ENCODE measurements at regions not wholly inside any gene's neighbourhood (a gene's known extent, or its start where the extent isn't known, plus 50 kb on each side); places are given as distances from the start of the nearest gene placed in this dataset.

DNA sequence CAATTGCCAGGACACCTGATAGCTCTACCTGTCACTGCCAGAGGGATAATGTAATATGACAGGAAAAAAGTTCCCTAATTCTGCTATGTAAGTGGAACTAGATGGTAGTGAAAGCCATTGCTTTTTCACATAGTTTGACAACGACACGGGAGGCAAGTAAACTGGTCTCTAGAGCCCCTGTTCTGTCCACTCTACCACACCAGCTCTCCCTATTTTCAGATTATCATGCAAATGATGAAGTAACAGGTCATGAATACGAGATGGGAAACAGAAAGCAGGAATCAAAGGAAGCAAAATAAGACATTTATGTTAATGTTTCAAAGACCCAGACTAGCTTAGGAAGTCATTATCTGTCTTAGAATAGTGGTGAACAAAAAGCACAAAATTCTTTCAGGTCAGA lies 56.2 kb downstream of the TAF11L14 start:
- TF ChIP-seq EZH2 (IDR thresholded peaks at IDR 0.05; ENCODE audit: low read length, missing control alignments), result no peak
- TF ChIP-seq, protein P1, sequence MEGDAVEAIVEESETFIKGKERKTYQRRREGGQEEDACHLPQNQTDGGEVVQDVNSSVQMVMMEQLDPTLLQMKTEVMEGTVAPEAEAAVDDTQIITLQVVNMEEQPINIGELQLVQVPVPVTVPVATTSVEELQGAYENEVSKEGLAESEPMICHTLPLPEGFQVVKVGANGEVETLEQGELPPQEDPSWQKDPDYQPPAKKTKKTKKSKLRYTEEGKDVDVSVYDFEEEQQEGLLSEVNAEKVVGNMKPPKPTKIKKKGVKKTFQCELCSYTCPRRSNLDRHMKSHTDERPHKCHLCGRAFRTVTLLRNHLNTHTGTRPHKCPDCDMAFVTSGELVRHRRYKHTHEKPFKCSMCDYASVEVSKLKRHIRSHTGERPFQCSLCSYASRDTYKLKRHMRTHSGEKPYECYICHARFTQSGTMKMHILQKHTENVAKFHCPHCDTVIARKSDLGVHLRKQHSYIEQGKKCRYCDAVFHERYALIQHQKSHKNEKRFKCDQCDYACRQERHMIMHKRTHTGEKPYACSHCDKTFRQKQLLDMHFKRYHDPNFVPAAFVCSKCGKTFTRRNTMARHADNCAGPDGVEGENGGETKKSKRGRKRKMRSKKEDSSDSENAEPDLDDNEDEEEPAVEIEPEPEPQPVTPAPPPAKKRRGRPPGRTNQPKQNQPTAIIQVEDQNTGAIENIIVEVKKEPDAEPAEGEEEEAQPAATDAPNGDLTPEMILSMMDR (conservative IDR thresholded peaks at IDR 0.05 in 1 of 2, IDR thresholded peaks at IDR 0.05 in 1 of 2; ENCODE audit: low read depth in 1 of 2, low read length in 2 of 2), result no peak
- Histone ChIP-seq H3K79me2 (ENCODE audit: control insufficient read depth, insufficient read depth, low read length) (no peaks in the 10 kb centered on the region), H3K9ac (ENCODE audit: insufficient read depth, low read length) (no peak overlapping the region), H2AFZ (ENCODE audit: low read length) (no peak overlapping the region), H3K4me1 (ENCODE audit: control insufficient read depth, extremely low read depth, insufficient read depth, low read length) (no peaks in the 10 kb centered on the region), H3K27ac (ENCODE audit: insufficient read depth, low read length) (no peak overlapping the region), H3K4me2 (ENCODE audit: extremely low read depth, insufficient read depth, low read length) (no peak overlapping the region), H3K9me3 (ENCODE audit: control insufficient read depth, insufficient read depth, low read depth, low read length) (no peaks in the 10 kb centered on the region), H3K4me3 (replicated peaks in 1 of 4; ENCODE audit: control extremely low read depth in 1 of 4, insufficient read depth in 1 of 4, low read depth in 3 of 4, low read length in 4 of 4) (no peak overlapping the region), H3K27me3 (ENCODE audit: control insufficient read depth, insufficient read depth, low read length) (no peaks in the 10 kb centered on the region), H4K20me1 (ENCODE audit: control insufficient read depth, extremely low read depth, insufficient read depth, low read length) (no peaks in the 10 kb centered on the region), H3K36me3 (ENCODE audit: control insufficient read depth, insufficient read depth, low read length) (no peaks in the 10 kb centered on the region)
- no peak for DNase-seq (ENCODE audit: low read depth in 2 of 2)

DNA sequence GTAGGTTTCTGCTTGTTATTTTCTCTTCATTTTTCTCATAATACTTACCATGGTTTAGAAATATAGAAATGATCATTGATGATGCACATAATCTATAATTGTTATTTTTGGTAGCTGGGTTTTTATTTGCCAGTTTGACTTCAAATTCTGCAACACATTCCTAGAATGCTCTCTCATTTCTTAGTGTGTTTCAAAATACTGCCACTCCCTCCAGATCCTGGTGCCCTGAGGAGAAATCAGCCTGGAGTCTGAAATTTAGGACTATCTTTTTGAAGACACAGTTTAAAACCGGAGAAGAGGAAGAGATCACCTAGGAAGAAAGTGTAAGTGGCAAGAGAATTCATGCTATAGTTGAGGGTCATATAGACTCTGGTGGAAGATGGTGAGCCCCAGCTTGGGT lies 57.5 kb downstream of the TAF11L14 start:
- no peaks in the 10 kb centered on the region for H3K9me3 ChIP-seq (ENCODE audit: control insufficient read depth, insufficient read depth, low read depth, low read length)
- no peaks in the 10 kb centered on the region for H4K20me1 ChIP-seq (ENCODE audit: control insufficient read depth, extremely low read depth, insufficient read depth, low read length)
- H3K9ac ChIP-seq (ENCODE audit: insufficient read depth, low read length), result no peak overlapping the region
- no peaks in the 10 kb centered on the region for H3K27me3 ChIP-seq (ENCODE audit: control insufficient read depth, insufficient read depth, low read length)
- no peak overlapping the region for H3K27ac ChIP-seq (ENCODE audit: insufficient read depth, low read length)
- no peak for TF ChIP-seq EZH2 (IDR thresholded peaks at IDR 0.05; ENCODE audit: low read length, missing control alignments)
- TF ChIP-seq, protein P1 (conservative IDR thresholded peaks at IDR 0.05 in 1 of 2, IDR thresholded peaks at IDR 0.05 in 1 of 2; ENCODE audit: low read depth in 1 of 2, low read length in 2 of 2), result no peak
- H3K4me1 ChIP-seq (ENCODE audit: control insufficient read depth, extremely low read depth, insufficient read depth, low read length), result no peaks in the 10 kb centered on the region
- H3K4me2 ChIP-seq (ENCODE audit: extremely low read depth, insufficient read depth, low read length), result no peak overlapping the region
- H3K36me3 ChIP-seq (ENCODE audit: control insufficient read depth, insufficient read depth, low read length), result no peaks in the 10 kb centered on the region
- no peaks in the 10 kb centered on the region for H3K79me2 ChIP-seq (ENCODE audit: control insufficient read depth, insufficient read depth, low read length)
- no peak overlapping the region for H3K4me3 ChIP-seq (replicated peaks in 1 of 4; ENCODE audit: control extremely low read depth in 1 of 4, insufficient read depth in 1 of 4, low read depth in 3 of 4, low read length in 4 of 4)
- DNase-seq (ENCODE audit: low read depth in 2 of 2), result no peak
- H2AFZ ChIP-seq (ENCODE audit: low read length), result no peak overlapping the region

DNA sequence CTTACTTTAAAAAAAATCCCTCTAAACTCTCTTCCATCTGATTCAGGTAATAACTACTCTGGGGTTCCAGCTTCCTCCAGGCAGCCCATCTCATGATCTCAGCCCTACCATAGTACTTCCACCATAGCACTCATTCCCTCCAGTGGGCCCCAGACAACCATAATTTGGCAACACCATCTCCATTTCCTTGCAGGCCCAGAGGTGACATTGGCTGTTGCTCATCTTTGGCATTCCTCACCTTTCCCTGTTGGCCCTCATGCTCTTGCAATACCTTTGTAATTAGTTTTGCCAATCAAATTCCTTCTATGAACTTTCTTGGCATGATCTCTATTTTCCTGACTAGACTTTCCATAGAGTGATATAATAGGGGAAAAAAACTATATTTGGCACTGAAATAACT lies 60.1 kb downstream of the TAF11L14 start:
- H3K4me3 ChIP-seq (replicated peaks in 1 of 4; ENCODE audit: control extremely low read depth in 1 of 4, insufficient read depth in 1 of 4, low read depth in 3 of 4, low read length in 4 of 4), result no peak overlapping the region
- no peaks in the 10 kb centered on the region for H3K9me3 ChIP-seq (ENCODE audit: control insufficient read depth, insufficient read depth, low read depth, low read length)
- H3K4me2 ChIP-seq (ENCODE audit: extremely low read depth, insufficient read depth, low read length), result no peak overlapping the region
- no peak overlapping the region for H2AFZ ChIP-seq (ENCODE audit: low read length)
- H3K36me3 ChIP-seq (ENCODE audit: control insufficient read depth, insufficient read depth, low read length), result no peaks in the 10 kb centered on the region
- no peak for DNase-seq (ENCODE audit: low read depth in 2 of 2)
- H3K4me1 ChIP-seq (ENCODE audit: control insufficient read depth, extremely low read depth, insufficient read depth, low read length), result no peaks in the 10 kb centered on the region
- TF ChIP-seq, protein P1 (conservative IDR thresholded peaks at IDR 0.05 in 1 of 2, IDR thresholded peaks at IDR 0.05 in 1 of 2; ENCODE audit: low read depth in 1 of 2, low read length in 2 of 2), result no peak
- TF ChIP-seq EZH2 (IDR thresholded peaks at IDR 0.05; ENCODE audit: low read length, missing control alignments), result no peak
- H4K20me1 ChIP-seq (ENCODE audit: control insufficient read depth, extremely low read depth, insufficient read depth, low read length), result no peaks in the 10 kb centered on the region
- no peaks in the 10 kb centered on the region for H3K79me2 ChIP-seq (ENCODE audit: control insufficient read depth, insufficient read depth, low read length)
- H3K9ac ChIP-seq (ENCODE audit: insufficient read depth, low read length), result no peak overlapping the region
- H3K27ac ChIP-seq (ENCODE audit: insufficient read depth, low read length), result no peak overlapping the region
- no peaks in the 10 kb centered on the region for H3K27me3 ChIP-seq (ENCODE audit: control insufficient read depth, insufficient read depth, low read length)
